MM.1S (cell line): ENCODE measurements at regions not wholly inside any gene's neighbourhood (a gene's known extent, or its start where the extent isn't known, plus 50 kb on each side); places are given as distances from the start of the nearest gene placed in this dataset.

Experiments
- CTCF ChIP-seq: fragments of 300-600 bp; sonication (generic); IDR thresholded peaks from 2 replicates; pipeline ENCODE4 v1.5.1; 2016; ENCODE audit warnings: antibody characterized with exemption, low read length, mixed read lengths
- EZH2 ChIP-seq: fragments of 300-600 bp; sonication (generic); optimal IDR thresholded peaks from 2 replicates; pipeline ENCODE3; 2017; ENCODE audit warnings: low read depth, mild to moderate bottlenecking, antibody characterized with exemption, low read length, mixed read lengths
- EZH2phosphoT487 ChIP-seq: fragments of 300-600 bp; sonication (generic); IDR thresholded peaks from 2 replicates; pipeline ENCODE4 v1.6.1; 2018; ENCODE audit warnings: antibody characterized with exemption, low read length

- TF ChIP-seq CTCF (no peak), EZH2 (no peak), EZH2phosphoT487 (no peak)
Measured at GRCh38 chr1:4593106-4593505, 61.3 kb upstream of the AJAP1 start.
